A549 (cell line): ENCODE measurements at regions not wholly inside any gene's neighbourhood (a gene's known extent, or its start where the extent isn't known, plus 50 kb on each side); places are given as distances from the start of the nearest gene placed in this dataset.

Source experiments
- BCL3 ChIP-seq: fragments of >200 bp; sonication (Bioruptor Twin); formaldehyde crosslinking; IDR thresholded peaks from 3 replicates; pipeline ENCODE4 v1.6.1; 2016
- CTCF ChIP-seq: fragments of >200 bp; sonication (Bioruptor Twin); formaldehyde crosslinking; IDR thresholded peaks from 3 replicates; pipeline ENCODE4 v1.5.1; 2016
- EP300 ChIP-seq, 2 experiments: fragments of >200 bp; sonication (Bioruptor Twin); formaldehyde crosslinking; IDR thresholded peaks; 2 replicates in 1 of 2; 3 replicates in 1 of 2; pipeline ENCODE4 v1.6.1; 2016 to 2017
- HOXA7 ChIP-seq: fragments of 250-450 bp; sonication (Bioruptor Pico); IDR thresholded peaks from 2 replicates; pipeline ENCODE4 v1.5.0; 2020; ENCODE audit warnings: mild to moderate bottlenecking, moderate library complexity
- JUNB ChIP-seq: fragments of >200 bp; sonication (Bioruptor Twin); formaldehyde crosslinking; IDR thresholded peaks from 2 replicates; pipeline ENCODE4 v1.6.1; 2016
- RNF2 ChIP-seq: fragments of 200-600 bp; sonication (generic); IDR thresholded peaks from 2 replicates; pipeline ENCODE4 v1.6.1; 2016; ENCODE audit warnings: low read depth, mild to moderate bottlenecking, antibody characterized with exemption, moderate library complexity, borderline replicate concordance
- TF ChIP-seq, protein P1 (sequence below): IDR thresholded peaks from 2 replicates; pipeline ENCODE4 v1.6.1; 2012

DNA sequence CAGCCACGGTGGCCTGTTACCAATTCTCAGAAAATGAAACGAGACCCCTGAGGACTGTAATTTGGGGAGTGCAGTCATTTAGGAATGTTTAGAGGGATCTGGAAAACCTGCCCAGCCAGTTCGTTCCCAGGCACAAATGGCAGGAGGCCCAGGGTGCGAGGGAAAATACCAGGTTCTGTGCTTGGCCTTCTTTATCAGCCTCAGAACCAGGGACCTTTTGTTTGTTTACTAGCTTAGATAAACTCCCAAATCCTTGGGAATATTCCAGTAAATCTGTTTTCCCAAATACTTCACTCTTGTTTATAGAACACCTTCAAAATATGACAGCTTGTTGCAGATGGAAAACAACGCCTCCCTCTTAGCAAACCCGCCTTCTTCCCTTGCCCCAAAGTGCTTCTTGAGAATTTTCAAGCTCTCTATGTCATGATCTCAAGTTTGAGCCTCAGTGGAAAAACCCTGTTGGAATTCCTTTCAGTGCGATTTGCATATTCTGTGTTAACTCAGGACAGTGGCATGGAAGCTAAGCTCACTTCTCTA, 400.3 kb upstream of the SMIM21 start:
- no peak for TF ChIP-seq JUNB
- TF ChIP-seq RNF2: no peak
- TF ChIP-seq, protein P1, sequence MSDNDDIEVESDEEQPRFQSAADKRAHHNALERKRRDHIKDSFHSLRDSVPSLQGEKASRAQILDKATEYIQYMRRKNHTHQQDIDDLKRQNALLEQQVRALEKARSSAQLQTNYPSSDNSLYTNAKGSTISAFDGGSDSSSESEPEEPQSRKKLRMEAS: no peak
- TF ChIP-seq EP300 (IDR thresholded peaks at IDR 0.05): no peak
- TF ChIP-seq HOXA7: no peak
- no peak for TF ChIP-seq CTCF
- no peak for TF ChIP-seq BCL3
